HL-60 (cell line): ENCODE measurements at regions not wholly inside any gene's neighbourhood (a gene's known extent, or its start where the extent isn't known, plus 50 kb on each side); places are given as distances from the start of the nearest gene placed in this dataset.

Experiments used
- CTCF ChIP-seq: IDR thresholded peaks from one replicate; pipeline ENCODE4 v1.5.1; 2011; ENCODE audit warnings: low read length, control low read depth, inconsistent platforms; ENCODE audit not compliant: insufficient read depth
- GABPA ChIP-seq: IDR thresholded peaks from 2 replicates; pipeline ENCODE4 v1.6.1; 2012; ENCODE audit warnings: low read depth
- POLR2AphosphoS5 ChIP-seq: IDR thresholded peaks from 2 replicates; pipeline ENCODE4 v1.6.1; 2012; ENCODE audit warnings: low read depth
- REST ChIP-seq: IDR thresholded peaks from 2 replicates; pipeline ENCODE4 v1.6.1; 2012; ENCODE audit warnings: low read depth; ENCODE audit not compliant: insufficient replicate concordance

- TF ChIP-seq CTCF (no peak), REST (no peak), POLR2AphosphoS5 (no peak), GABPA (no peak)
Measured at GRCh38 chr11:87866951-87867350, 308.3 kb downstream of the RAB38 start.
